Adipocyte (in vitro differentiated cells): ENCODE measurements at regions not wholly inside any gene's neighbourhood (a gene's known extent, or its start where the extent isn't known, plus 50 kb on each side); places are given as distances from the start of the nearest gene placed in this dataset.

Experiments used
- DNase-seq: peaks from one replicate; pipeline ENCODE4 v3.0.0-alpha.2; 2015; ENCODE audit warnings: low read depth
- H3K27me3 ChIP-seq: replicated peaks from 2 replicates; pipeline ENCODE4 v1.7.0; 2013; ENCODE audit warnings: mild to moderate bottlenecking, low read length, moderate library complexity; ENCODE audit not compliant: control insufficient read depth, insufficient read depth
- H3K36me3 ChIP-seq: 2 replicates; pipeline ENCODE4 v1.7.0; 2013; ENCODE audit warnings: low read length, mild to moderate bottlenecking, moderate library complexity; ENCODE audit not compliant: control insufficient read depth, insufficient read depth, severe bottlenecking
- H3K4me1 ChIP-seq: 2 replicates; pipeline ENCODE4 v1.7.0; 2013; ENCODE audit warnings: mild to moderate bottlenecking, low read length, moderate library complexity; ENCODE audit not compliant: control insufficient read depth, insufficient read depth
- H3K4me3 ChIP-seq: 2 replicates; pipeline ENCODE4 v1.7.0; 2013; ENCODE audit warnings: mild to moderate bottlenecking, low read length, moderate library complexity
- H3K9ac ChIP-seq: 2 replicates; pipeline ENCODE4 v1.7.0; 2013; ENCODE audit warnings: mild to moderate bottlenecking, low read length, moderate library complexity
- H3K9me3 ChIP-seq: 2 replicates; pipeline ENCODE4 v1.7.0; 2013; ENCODE audit warnings: mild to moderate bottlenecking, low read length, moderate library complexity; ENCODE audit not compliant: control insufficient read depth

DNA sequence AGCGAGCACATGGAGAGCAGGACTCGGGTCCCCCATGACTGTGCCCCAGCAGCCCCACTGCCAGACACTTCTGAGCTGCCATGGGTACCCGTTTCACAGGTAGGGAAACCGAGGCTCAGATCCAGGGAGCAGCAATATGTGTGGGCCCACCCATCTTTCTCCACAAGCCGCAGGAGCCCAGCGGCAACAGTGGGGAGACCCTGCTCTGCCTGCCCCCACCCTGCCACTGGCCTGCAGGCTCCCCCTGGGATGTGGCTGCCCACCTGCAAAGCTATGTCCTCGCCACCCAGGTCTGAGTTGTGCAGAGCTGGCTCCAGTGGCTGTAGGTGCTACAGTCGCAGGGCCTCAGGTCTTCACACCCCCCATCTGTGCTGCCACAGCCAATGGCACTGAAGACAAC lies 50.6 kb upstream of the C1QTNF9B start:
- Histone ChIP-seq H3K9me3 (no peaks in the 10 kb centered on the region), H3K4me3 (no peak overlapping the region), H3K4me1 (no peaks in the 10 kb centered on the region), H3K27me3 (peaks cover 22% of the 10 kb centered on the region), H3K36me3 (no peaks in the 10 kb centered on the region), H3K9ac (no peak overlapping the region)
- DNase-seq, result no peak

DNA sequence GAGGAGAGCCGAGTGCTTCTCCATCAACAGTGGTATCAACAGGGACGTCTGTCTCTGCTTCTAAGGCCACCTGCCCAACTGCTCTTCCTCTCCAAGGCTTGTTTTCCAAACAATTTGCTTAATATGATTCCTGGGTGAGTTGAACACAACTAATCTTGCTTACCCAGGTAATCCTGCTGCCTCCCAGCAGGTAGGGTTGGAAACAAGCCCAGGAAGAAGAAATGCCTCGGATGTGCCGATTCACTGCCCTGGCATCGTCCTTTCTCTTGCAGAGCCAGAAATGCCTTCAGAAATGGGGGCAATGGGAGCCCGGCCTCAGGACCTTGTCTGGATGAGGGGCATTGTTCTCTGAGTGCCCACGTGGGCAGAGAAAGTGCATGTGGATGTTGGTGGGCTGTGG lies 51.9 kb upstream of the C1QTNF9B start:
- no peaks in the 10 kb centered on the region for H3K36me3 ChIP-seq
- H3K9me3 ChIP-seq, result no peaks in the 10 kb centered on the region
- H3K27me3 ChIP-seq, result peaks cover 25% of the 10 kb centered on the region
- no peak overlapping the region for H3K4me3 ChIP-seq
- DNase-seq, result no peak
- no peaks in the 10 kb centered on the region for H3K4me1 ChIP-seq
- no peak overlapping the region for H3K9ac ChIP-seq

GRCh38 chr13:23949736-23950135 lies 52.4 kb upstream of the C1QTNF9B start:
- H3K9ac ChIP-seq, result no peak overlapping the region
- peaks cover 31% of the 10 kb centered on the region for H3K27me3 ChIP-seq
- H3K36me3 ChIP-seq, result no peaks in the 10 kb centered on the region
- no peaks in the 10 kb centered on the region for H3K4me1 ChIP-seq
- no peak overlapping the region for H3K4me3 ChIP-seq
- no peak for DNase-seq
- H3K9me3 ChIP-seq, result no peaks in the 10 kb centered on the region

DNA sequence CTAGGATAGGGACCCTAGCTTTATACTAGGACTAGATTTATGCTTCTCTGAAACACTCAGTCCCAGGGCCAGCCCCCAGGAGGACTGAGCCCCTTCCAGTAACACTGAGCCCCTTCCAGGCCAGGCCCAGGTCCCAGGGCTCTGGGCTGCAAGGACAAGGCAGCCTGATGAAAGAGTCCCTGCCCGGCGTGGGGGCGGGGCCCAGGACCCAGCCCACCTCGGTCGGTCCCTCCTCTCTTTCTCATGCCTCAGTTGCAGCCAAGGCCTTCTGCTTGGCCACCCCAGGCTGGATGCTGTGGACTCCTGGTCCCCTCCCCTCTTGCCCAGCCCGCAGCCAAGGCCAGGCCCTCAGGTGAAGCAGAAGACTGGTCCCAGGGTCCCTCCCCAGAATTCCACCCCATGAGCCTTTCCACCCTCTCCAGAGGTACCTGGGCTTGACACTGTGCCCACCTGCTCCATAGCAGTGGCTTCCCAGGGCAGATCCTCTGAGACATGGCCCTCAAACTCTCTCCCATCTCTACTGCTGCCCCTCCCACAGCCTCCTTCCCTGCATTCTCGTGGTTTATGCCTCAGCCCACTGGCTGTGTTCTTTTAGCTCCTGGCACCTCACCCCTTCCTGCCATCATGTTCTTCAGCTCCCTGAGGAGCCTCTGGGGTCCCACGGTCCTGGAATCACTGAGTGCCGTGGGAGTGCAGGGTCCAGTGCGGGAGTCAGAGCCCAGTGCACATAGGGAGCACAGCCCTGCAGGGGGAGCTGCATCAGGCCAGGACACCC lies 53.6 kb upstream of the C1QTNF9B start:
- no peaks in the 10 kb centered on the region for H3K4me1 ChIP-seq
- H3K27me3 ChIP-seq, result peaks cover 38% of the 10 kb centered on the region
- no peak for DNase-seq
- no peak overlapping the region for H3K4me3 ChIP-seq
- no peaks in the 10 kb centered on the region for H3K36me3 ChIP-seq
- no peaks in the 10 kb centered on the region for H3K9me3 ChIP-seq
- no peak overlapping the region for H3K9ac ChIP-seq

DNA sequence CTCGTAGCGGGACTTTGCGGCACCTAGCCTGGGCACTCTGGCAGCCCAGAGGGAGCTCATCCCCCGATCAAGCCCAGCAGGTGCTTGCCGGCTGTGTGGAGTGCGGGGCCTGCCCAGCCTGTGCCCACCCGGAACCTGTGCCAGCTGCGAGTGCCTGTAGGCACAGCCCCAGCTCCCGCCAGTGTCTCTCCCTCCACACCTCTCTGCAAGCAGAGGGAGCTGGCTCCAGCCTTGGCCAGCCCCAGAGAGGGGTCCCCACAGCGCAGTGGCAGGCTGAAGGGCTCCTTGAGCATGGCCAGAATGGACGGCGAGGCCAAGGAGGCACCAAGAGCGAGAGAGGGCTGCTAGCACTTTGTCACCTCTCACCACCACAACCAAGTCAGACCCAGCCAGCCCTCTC lies 55.5 kb upstream of the C1QTNF9B start:
- H3K9me3 ChIP-seq, result no peaks in the 10 kb centered on the region
- H3K36me3 ChIP-seq, result no peaks in the 10 kb centered on the region
- H3K4me3 ChIP-seq, result no peak overlapping the region
- no peaks in the 10 kb centered on the region for H3K4me1 ChIP-seq
- no peak overlapping the region for H3K9ac ChIP-seq
- H3K27me3 ChIP-seq, result peaks cover 24% of the 10 kb centered on the region
- no peak for DNase-seq

GRCh38 chr13:23953860-23954512 lies 56.7 kb upstream of the C1QTNF9B start:
- Histone ChIP-seq H3K27me3 (peaks cover 22% of the 10 kb centered on the region), H3K9me3 (no peaks in the 10 kb centered on the region), H3K9ac (no peak overlapping the region), H3K4me1 (no peaks in the 10 kb centered on the region), H3K4me3 (no peak overlapping the region), H3K36me3 (no peaks in the 10 kb centered on the region)
- DNase-seq, result no peak

GRCh38 chr13:23955064-23955463 lies 57.8 kb upstream of the C1QTNF9B start:
- DNase-seq, result no peak
- H3K4me3 ChIP-seq, result no peak overlapping the region
- H3K36me3 ChIP-seq, result no peaks in the 10 kb centered on the region
- no peaks in the 10 kb centered on the region for H3K4me1 ChIP-seq
- H3K27me3 ChIP-seq, result peaks cover 17% of the 10 kb centered on the region
- H3K9me3 ChIP-seq, result no peaks in the 10 kb centered on the region
- no peak overlapping the region for H3K9ac ChIP-seq

- Histone ChIP-seq H3K4me1 (no peaks in the 10 kb centered on the region), H3K36me3 (no peaks in the 10 kb centered on the region), H3K4me3 (no peak overlapping the region), H3K27me3 (peaks cover 17% of the 10 kb centered on the region), H3K9me3 (no peaks in the 10 kb centered on the region), H3K9ac (no peak overlapping the region)
- DNase-seq, result peak; percentile 22
Measured at GRCh38 chr13:23956106-23956505, 58.8 kb upstream of the C1QTNF9B start.

GRCh38 chr13:23957981-23958380 lies 60.7 kb upstream of the C1QTNF9B start:
- no peak for DNase-seq
- no peaks in the 10 kb centered on the region for H3K4me1 ChIP-seq
- H3K4me3 ChIP-seq, result no peak overlapping the region
- H3K36me3 ChIP-seq, result no peaks in the 10 kb centered on the region
- H3K27me3 ChIP-seq, result peaks cover 17% of the 10 kb centered on the region
- H3K9ac ChIP-seq, result no peak overlapping the region
- no peaks in the 10 kb centered on the region for H3K9me3 ChIP-seq

DNA sequence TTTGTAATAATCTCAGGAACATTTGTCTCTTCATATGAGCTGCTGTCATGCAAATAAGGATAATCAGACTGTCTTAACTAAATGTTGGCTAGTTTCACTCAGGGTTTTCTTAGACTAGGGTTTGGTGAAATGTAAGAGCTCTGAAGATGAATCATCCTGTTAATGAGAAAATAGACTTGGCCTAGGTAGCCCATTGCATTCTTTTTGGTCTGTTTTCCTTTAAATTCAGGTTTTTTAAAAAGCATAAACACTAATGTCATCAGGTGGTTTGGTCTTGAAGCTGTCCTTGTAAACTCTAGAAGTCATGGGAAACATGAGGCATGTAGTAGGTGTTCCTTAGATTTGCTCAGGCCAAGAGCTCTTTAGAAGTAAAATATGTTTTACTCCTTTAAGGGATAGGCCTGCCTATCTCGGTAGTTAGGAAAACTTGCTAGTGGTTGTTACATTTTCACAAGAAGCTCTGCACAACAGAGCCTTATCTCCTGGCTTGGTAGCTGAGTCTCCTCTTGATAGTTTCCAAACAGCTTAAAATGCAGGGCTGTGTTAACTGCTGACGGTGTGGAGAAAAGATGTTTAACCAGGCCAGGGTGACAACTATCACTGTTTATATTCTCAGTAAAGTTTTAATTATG lies 62.0 kb upstream of the C1QTNF9B start:
- Histone ChIP-seq H3K4me1 (no peaks in the 10 kb centered on the region), H3K27me3 (peaks cover 12% of the 10 kb centered on the region), H3K9me3 (no peaks in the 10 kb centered on the region), H3K9ac (no peak overlapping the region), H3K4me3 (no peak overlapping the region), H3K36me3 (no peaks in the 10 kb centered on the region)
- peak; percentile 29 for DNase-seq

DNA sequence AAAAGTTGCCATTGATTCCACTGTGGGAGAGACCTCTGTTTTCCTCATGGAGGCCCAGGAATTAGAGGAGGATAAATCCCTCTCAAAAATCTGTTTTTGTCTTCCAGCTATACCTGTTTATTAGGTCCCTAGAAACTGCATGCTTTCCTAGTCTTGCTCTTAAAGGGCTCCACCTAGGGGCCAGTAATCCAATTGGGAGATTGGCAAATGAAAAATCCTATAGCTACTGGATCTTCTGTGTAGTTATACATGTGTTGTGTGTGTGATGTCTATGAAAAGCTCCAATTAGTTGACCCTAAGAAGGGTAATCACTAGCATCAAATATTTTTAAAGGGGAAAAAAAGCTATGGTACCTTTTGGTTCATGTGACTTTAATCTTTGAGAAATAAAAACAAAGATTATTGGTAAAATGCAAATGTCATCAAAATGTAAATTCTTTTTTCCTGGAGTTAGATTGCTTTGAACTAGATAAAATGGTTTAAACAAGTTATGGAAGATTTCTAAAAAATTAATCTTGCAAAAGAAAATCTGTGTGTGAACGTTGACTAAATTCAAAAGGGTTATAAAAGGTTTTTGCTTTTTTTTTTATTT lies 63.4 kb upstream of the C1QTNF9B start:
- no peak overlapping the region for H3K4me3 ChIP-seq
- H3K27me3 ChIP-seq, result peaks cover under 1% of the 10 kb centered on the region
- H3K9ac ChIP-seq, result no peak overlapping the region
- H3K36me3 ChIP-seq, result no peaks in the 10 kb centered on the region
- DNase-seq, result peak; percentile 61
- H3K9me3 ChIP-seq, result no peaks in the 10 kb centered on the region
- no peaks in the 10 kb centered on the region for H3K4me1 ChIP-seq
